PC-3 (cell line): ENCODE measurements at regions not wholly inside any gene's neighbourhood (a gene's known extent, or its start where the extent isn't known, plus 50 kb on each side); places are given as distances from the start of the nearest gene placed in this dataset.

Experiments
- ATAC-seq: fragments of 200-7000 bp; cut with Tn5 transposase; 2 replicates; pipeline ENCODE4 v1.9.1; 2020; ENCODE audit warnings: mild to moderate bottlenecking, moderate library complexity
- BruUV-seq: library from RNA; stranded (reverse); fragments of 400-500 nt; replicated peaks from 2 replicates; lab custom pipeline; 2021; lab: Mats Ljungman, UMichigan
- CTCF ChIA-PET: fragments of 300-600 bp; sonication (Branson Sonifier 250); formaldehyde crosslinking; loops from one replicate; lab custom pipeline; 2022; ENCODE audit warnings: antibody characterized with exemption; lab: Charles Lee
- POLR2A ChIA-PET: fragments of 300-600 bp; sonication (Branson Sonifier 250); formaldehyde crosslinking; loops from one replicate; lab custom pipeline; 2022; ENCODE audit warnings: antibody characterized with exemption; ENCODE audit not compliant: unreplicated experiment; lab: Charles Lee
- DNase-seq: peaks from one replicate; pipeline ENCODE4 v3.0.0-alpha.2; 2015
- H2AFZ ChIP-seq: fragments of 300-600 bp; sonication (generic); 2 replicates; pipeline ENCODE4 v1.6.0; 2016; ENCODE audit warnings: antibody characterized with exemption, low read length
- H3F3A ChIP-seq: fragments of 300-600 bp; sonication (generic); one replicate; pipeline ENCODE4 v1.6.0; 2017; ENCODE audit warnings: antibody characterized with exemption, low read length, control low read depth, mild to moderate bottlenecking; ENCODE audit not compliant: unreplicated experiment
- H3K27ac ChIP-seq: fragments of 300-600 bp; sonication (generic); 2 replicates; pipeline ENCODE4 v1.5.1; 2016; ENCODE audit warnings: mild to moderate bottlenecking, low read length
- H3K27me3 ChIP-seq: fragments of 300-600 bp; sonication (generic); 2 replicates; pipeline ENCODE4 v1.6.1; 2016; ENCODE audit warnings: low read length, mixed read lengths
- H3K36me3 ChIP-seq: fragments of 300-600 bp; sonication (generic); 2 replicates; pipeline ENCODE4 v1.6.1; 2016; ENCODE audit warnings: low read depth, mixed run types, low read length, mixed read lengths
- H3K4me1 ChIP-seq: fragments of 300-600 bp; sonication (generic); 2 replicates; pipeline ENCODE4 v1.5.1; 2016; ENCODE audit warnings: low read length; ENCODE audit not compliant: insufficient read depth
- H3K4me2 ChIP-seq: fragments of 300-600 bp; sonication (generic); 2 replicates; pipeline ENCODE4 v1.6.0; 2016; ENCODE audit warnings: low read length
- H3K4me3 ChIP-seq: fragments of 300-600 bp; sonication (generic); 2 replicates; pipeline ENCODE4 v1.5.1; 2016; ENCODE audit warnings: mild to moderate bottlenecking, low read length, mixed read lengths
- H3K79me2 ChIP-seq: fragments of 300-600 bp; sonication (generic); 2 replicates; pipeline ENCODE4 v1.6.1; 2017; ENCODE audit warnings: low read length, mixed read lengths
- H3K9ac ChIP-seq: fragments of 300-600 bp; sonication (generic); 2 replicates; pipeline ENCODE4 v1.6.0; 2016; ENCODE audit warnings: mild to moderate bottlenecking, low read length
- H3K9me2 ChIP-seq: fragments of 300-600 bp; sonication (generic); replicated peaks from 2 replicates; pipeline ENCODE4 v1.6.1; 2016; ENCODE audit warnings: mixed run types, low read length, mixed read lengths
- H3K9me3 ChIP-seq: fragments of 300-600 bp; sonication (generic); 2 replicates; pipeline ENCODE4 v1.6.1; 2016; ENCODE audit warnings: low read length, mixed read lengths
- H4K20me1 ChIP-seq: fragments of 300-600 bp; sonication (generic); 2 replicates; pipeline ENCODE4 v1.6.1; 2016; ENCODE audit warnings: low read length, mixed read lengths
- CTCF ChIP-seq: fragments of 300-600 bp; sonication (generic); conservative IDR thresholded peaks from 2 replicates; pipeline ENCODE4 v1.5.1; 2017; ENCODE audit warnings: antibody characterized with exemption, low read depth, mild to moderate bottlenecking, low read length
- EZH2 ChIP-seq: fragments of 300-600 bp; sonication (generic); IDR thresholded peaks from one replicate; pipeline ENCODE4 v1.6.1; 2017; ENCODE audit warnings: antibody characterized with exemption, mild to moderate bottlenecking, low read length; ENCODE audit not compliant: unreplicated experiment
- EZH2phosphoT487 ChIP-seq: fragments of 300-600 bp; sonication (generic); IDR thresholded peaks from 2 replicates; pipeline ENCODE4 v1.6.1; 2018; ENCODE audit warnings: mild to moderate bottlenecking, antibody characterized with exemption, low read length, borderline replicate concordance
- intact Hi-C: fragments of 100-400 bp; cut with micrococcal nuclease; formaldehyde crosslinking; loops from 2 replicates; pipeline ENCODE4 v1.9.0; 2023

DNA sequence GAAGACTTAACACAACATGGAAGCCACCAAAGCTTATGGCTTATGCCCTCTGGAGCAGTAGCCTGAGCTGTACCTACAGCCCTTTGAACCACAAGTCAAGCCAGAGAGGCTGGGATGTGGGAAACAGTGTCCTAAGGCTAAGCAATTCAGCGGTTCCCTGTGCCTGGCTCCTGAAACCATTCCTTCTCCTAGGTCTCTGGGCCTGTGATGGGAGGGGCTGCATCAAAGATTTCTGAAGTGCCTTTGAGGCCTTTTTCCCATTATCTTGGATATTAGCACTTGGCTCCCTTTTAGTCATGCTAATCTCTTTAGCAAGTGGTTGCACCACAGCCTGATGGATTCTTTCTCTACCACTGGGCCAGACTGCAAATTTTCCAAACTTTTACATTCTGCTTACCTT lies 140.5 kb upstream of the NUDT10 start:
- Histone ChIP-seq H3K9ac (no peak overlapping the region), H3K27ac (no peak overlapping the region), H2AFZ (no peak overlapping the region), H3K79me2 (no peaks in the 10 kb centered on the region), H3K4me2 (no peak overlapping the region), H4K20me1 (no peaks in the 10 kb centered on the region), H3F3A (no peaks in the 10 kb centered on the region), H3K4me3 (no peak overlapping the region), H3K9me2 (no peaks in the 10 kb centered on the region), H3K9me3 (no peaks in the 10 kb centered on the region), H3K36me3 (no peaks in the 10 kb centered on the region), H3K27me3 (no peaks in the 10 kb centered on the region), H3K4me1 (no peaks in the 10 kb centered on the region)
- POLR2A ChIA-PET: no interaction called here
- DNase-seq (no peak), ATAC-seq (no peak)
- CTCF ChIA-PET: no interaction called here
- intact Hi-C loops: no loop called here
- no TSS peak for BruUV-seq
- no peak for TF ChIP-seq CTCF
- no peak for TF ChIP-seq EZH2
- no peak for TF ChIP-seq EZH2phosphoT487

DNA sequence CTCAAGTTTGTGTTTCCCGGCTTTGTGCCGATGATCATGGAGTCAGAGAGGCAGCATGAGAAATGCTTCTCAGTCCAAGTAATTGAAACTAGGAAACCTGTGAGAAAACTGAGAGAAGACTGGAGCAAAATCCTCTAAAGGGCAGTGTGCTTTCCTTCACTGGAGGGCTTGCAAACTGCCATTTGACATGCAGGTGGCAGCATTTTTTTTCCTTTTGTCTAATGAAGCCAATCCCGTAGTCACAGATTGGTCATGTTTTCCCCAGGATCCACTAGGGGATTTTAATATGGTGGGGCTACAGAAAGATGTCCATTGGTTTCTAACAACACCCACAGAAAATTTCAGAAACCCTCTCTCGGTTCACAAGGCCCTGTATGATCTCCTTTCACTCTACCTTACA lies 117.4 kb upstream of the NUDT10 start:
- no peak for ATAC-seq
- POLR2A ChIA-PET: no interaction called here
- TF ChIP-seq CTCF: 0 out of 2 replicates have a peak, but pooled peaks have one; percentile 20
- TF ChIP-seq EZH2: no peak
- TF ChIP-seq EZH2phosphoT487: no peak
- CTCF ChIA-PET: no interaction called here
- H3F3A ChIP-seq: no peaks in the 10 kb centered on the region
- H3K27ac ChIP-seq: no peak overlapping the region
- no TSS peak for BruUV-seq
- H4K20me1 ChIP-seq: no peaks in the 10 kb centered on the region
- no peaks in the 10 kb centered on the region for H3K27me3 ChIP-seq
- H3K36me3 ChIP-seq: no peaks in the 10 kb centered on the region
- H3K4me3 ChIP-seq: no peak overlapping the region
- no peak overlapping the region for H2AFZ ChIP-seq
- intact Hi-C loops: no loop called here
- H3K9me2 ChIP-seq: no peaks in the 10 kb centered on the region
- H3K4me2 ChIP-seq: no peak overlapping the region
- H3K4me1 ChIP-seq: no peaks in the 10 kb centered on the region
- H3K9me3 ChIP-seq: no peaks in the 10 kb centered on the region
- peak; percentile 1 for DNase-seq
- no peaks in the 10 kb centered on the region for H3K79me2 ChIP-seq
- H3K9ac ChIP-seq: no peak overlapping the region

DNA sequence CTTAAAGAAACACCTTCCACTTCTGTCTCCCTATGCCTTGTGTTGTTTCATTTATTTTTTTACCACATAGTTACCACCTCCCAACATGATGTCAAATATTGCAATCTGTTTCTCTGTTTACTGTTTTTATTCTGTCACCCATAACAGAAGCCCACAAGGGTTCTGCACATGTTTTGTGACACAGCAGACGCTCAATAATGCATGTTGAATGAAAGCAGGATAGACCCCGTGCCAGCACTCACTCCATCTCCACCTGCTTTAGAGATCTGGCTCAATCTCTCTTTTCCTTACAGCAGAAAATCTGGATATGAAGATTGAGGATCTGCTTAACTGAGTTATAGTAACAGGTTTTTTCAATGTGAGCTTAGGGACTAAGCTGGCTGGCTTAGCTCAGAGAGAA lies 116.8 kb upstream of the NUDT10 start:
- TF ChIP-seq EZH2 (no peak), CTCF (no peak), EZH2phosphoT487 (no peak)
- H3K4me3 ChIP-seq: no peak overlapping the region
- no peaks in the 10 kb centered on the region for H3K36me3 ChIP-seq
- no TSS peak for BruUV-seq
- H4K20me1 ChIP-seq: no peaks in the 10 kb centered on the region
- no peak overlapping the region for H3K4me2 ChIP-seq
- POLR2A ChIA-PET: no interaction called here
- CTCF ChIA-PET: no interaction called here
- DNase-seq (no peak), ATAC-seq (no peak)
- intact Hi-C loops: no loop called here
- no peaks in the 10 kb centered on the region for H3K79me2 ChIP-seq
- H3K9me2 ChIP-seq: no peaks in the 10 kb centered on the region
- no peaks in the 10 kb centered on the region for H3F3A ChIP-seq
- no peak overlapping the region for H3K27ac ChIP-seq
- no peaks in the 10 kb centered on the region for H3K27me3 ChIP-seq
- no peak overlapping the region for H2AFZ ChIP-seq
- no peaks in the 10 kb centered on the region for H3K4me1 ChIP-seq
- H3K9me3 ChIP-seq: no peaks in the 10 kb centered on the region
- no peak overlapping the region for H3K9ac ChIP-seq
